ENCODE measurements at regions not wholly inside any gene's neighbourhood (a gene's known extent, or its start where the extent isn't known, plus 50 kb on each side); places are given as distances from the start of the nearest gene placed in this dataset.
"Not testable (repeated sequence)": the region's sequence is repeated elsewhere in the genome, so short reads cannot be mapped to it uniquely, and the experiment has no call there.

GRCh38 chr10:3260066-3260834 is 87.7 kb upstream of the PITRM1 start:
- TF ChIP-seq CTCF (IDR thresholded peaks at IDR 0.05; ENCODE audit: insufficient read depth, low read depth, low read length, missing control alignments): no peak
- no peak for DNase-seq (ENCODE audit: low read depth)
- H3K4me3 ChIP-seq (ENCODE audit: low read depth, low read length): no peak overlapping the region

- H3K4me3 ChIP-seq (ENCODE audit: low read depth, low read length): no peak overlapping the region
- no peak for DNase-seq (ENCODE audit: low read depth)
- no peak for TF ChIP-seq CTCF (IDR thresholded peaks at IDR 0.05; ENCODE audit: insufficient read depth, low read depth, low read length, missing control alignments)
These were observed 86.9 kb upstream of the PITRM1 start for GRCh38 chr10:3259499-3259898.

- H3K4me3 ChIP-seq (ENCODE audit: low read depth, low read length): no peak overlapping the region
- DNase-seq (ENCODE audit: low read depth): no peak
- TF ChIP-seq CTCF (IDR thresholded peaks at IDR 0.05; ENCODE audit: insufficient read depth, low read depth, low read length, missing control alignments): no peak
These were observed 85.8 kb upstream of the PITRM1 start for GRCh38 chr10:3258394-3258793.

GRCh38 chr10:3255616-3256015 is 83.0 kb upstream of the PITRM1 start:
- TF ChIP-seq CTCF (IDR thresholded peaks at IDR 0.05; ENCODE audit: insufficient read depth, low read depth, low read length, missing control alignments): no peak
- no peak for DNase-seq (ENCODE audit: low read depth)
- no peak overlapping the region for H3K4me3 ChIP-seq (ENCODE audit: low read depth, low read length)

GRCh38 chr10:3255075-3255474 is 82.5 kb upstream of the PITRM1 start:
- TF ChIP-seq CTCF (IDR thresholded peaks at IDR 0.05; ENCODE audit: insufficient read depth, low read depth, low read length, missing control alignments): no peak
- no peak overlapping the region for H3K4me3 ChIP-seq (ENCODE audit: low read depth, low read length)
- no peak for DNase-seq (ENCODE audit: low read depth)

- not testable (repeated sequence) for DNase-seq (ENCODE audit: low read depth); H3K4me3 ChIP-seq (ENCODE audit: low read depth, low read length)
These were observed 81.4 kb upstream of the PITRM1 start for GRCh38 chr10:3253974-3254373.

- no peak overlapping the region for H3K4me3 ChIP-seq (ENCODE audit: low read depth, low read length)
- no peak for DNase-seq (ENCODE audit: low read depth)
- TF ChIP-seq CTCF (IDR thresholded peaks at IDR 0.05; ENCODE audit: insufficient read depth, low read depth, low read length, missing control alignments): no peak
These were observed 78.6 kb upstream of the PITRM1 start for GRCh38 chr10:3251172-3251571.
